IMR-90 (cell line): ENCODE measurements at regions not wholly inside any gene's neighbourhood (a gene's known extent, or its start where the extent isn't known, plus 50 kb on each side); places are given as distances from the start of the nearest gene placed in this dataset.

Source experiments
- ATAC-seq: fragments of 200-7000 bp; cut with Tn5 transposase; 2 replicates; pipeline ENCODE4 v1.9.1; 2020; ENCODE audit warnings: low read depth, mild to moderate bottlenecking, moderate library complexity
- BruUV-seq: library from RNA; stranded (reverse); fragments of 400-500 nt; replicated peaks from 2 replicates; lab custom pipeline; 2021; lab: Mats Ljungman, UMichigan
- CTCF ChIA-PET: fragments of 300-600 bp; formaldehyde crosslinking; extraction: SDS; loops from one replicate; lab custom pipeline; 2021; ENCODE audit warnings: antibody characterized with exemption; lab: Yijun Ruan, JAX
- POLR2A ChIA-PET: fragments of 300-600 bp; sonication (Branson Sonifier 250); formaldehyde crosslinking; loops from one replicate; lab custom pipeline; 2022; ENCODE audit warnings: antibody characterized with exemption; ENCODE audit not compliant: unreplicated experiment; lab: Charles Lee
- DNase-seq: peaks from one replicate; pipeline ENCODE4 v3.0.0; 2013
- H2AFZ ChIP-seq: replicated peaks from 2 replicates; pipeline ENCODE3; 2013; ENCODE audit warnings: low read length, mild to moderate bottlenecking; ENCODE audit not compliant: poor library complexity
- H2AK5ac ChIP-seq: 2 replicates; pipeline ENCODE4 v1.6.1; 2013; ENCODE audit warnings: low read depth, low read length, inconsistent platforms
- H2AK9ac ChIP-seq: replicated peaks from 2 replicates; pipeline ENCODE3; 2013; ENCODE audit warnings: mild to moderate bottlenecking, low read depth, low read length, moderate library complexity; ENCODE audit not compliant: poor library complexity
- H2BK120ac ChIP-seq: 2 replicates; pipeline ENCODE4 v1.6.1; 2013; ENCODE audit warnings: low read depth, low read length, inconsistent platforms
- H2BK15ac ChIP-seq: 3 replicates; pipeline ENCODE4 v1.6.1; 2013; ENCODE audit warnings: low read depth, low read length, inconsistent platforms
- H2BK20ac ChIP-seq: 2 replicates; pipeline ENCODE4 v1.6.1; 2013; ENCODE audit warnings: low read depth, mild to moderate bottlenecking, inconsistent platforms, low read length, moderate library complexity
- H2BK5ac ChIP-seq: 2 replicates; pipeline ENCODE4 v1.6.1; 2013; ENCODE audit warnings: mild to moderate bottlenecking, low read depth, low read length, inconsistent platforms; ENCODE audit not compliant: poor library complexity, severe bottlenecking
- H3K14ac ChIP-seq: replicated peaks from 2 replicates; pipeline ENCODE4 v1.6.1; 2013; ENCODE audit warnings: low read depth, low read length, inconsistent platforms
- H3K18ac ChIP-seq: 2 replicates; pipeline ENCODE4 v1.6.1; 2013; ENCODE audit warnings: low read depth, low read length, control low read depth
- H3K23ac ChIP-seq: 2 replicates; pipeline ENCODE4 v1.6.1; 2013; ENCODE audit warnings: low read depth, low read length, inconsistent platforms
- H3K27ac ChIP-seq: 2 replicates; pipeline ENCODE4 v1.5.1; 2013; ENCODE audit warnings: mild to moderate bottlenecking, control low read depth, low read length; ENCODE audit not compliant: insufficient read depth
- H3K27me3 ChIP-seq: 2 replicates; pipeline ENCODE4 v1.6.1; 2013; ENCODE audit warnings: low read length; ENCODE audit not compliant: control insufficient read depth, insufficient read depth
- H3K36me3 ChIP-seq: 2 replicates; pipeline ENCODE4 v1.6.1; 2013; ENCODE audit warnings: low read length, mixed read lengths; ENCODE audit not compliant: control insufficient read depth, insufficient read depth
- H3K4ac ChIP-seq: 2 replicates; pipeline ENCODE4 v1.6.1; 2013; ENCODE audit warnings: low read depth, low read length, inconsistent platforms
- H3K4me1 ChIP-seq: 2 replicates; pipeline ENCODE4 v1.6.1; 2013; ENCODE audit warnings: low read length, mixed read lengths; ENCODE audit not compliant: control insufficient read depth, insufficient read depth
- H3K4me2 ChIP-seq: 2 replicates; pipeline ENCODE4 v1.6.1; 2013; ENCODE audit warnings: low read depth, mild to moderate bottlenecking, control low read depth, low read length, moderate library complexity
- H3K4me3 ChIP-seq: 2 replicates; pipeline ENCODE4 v1.5.1; 2013; ENCODE audit warnings: low read depth, mild to moderate bottlenecking, control low read depth, low read length, moderate library complexity; ENCODE audit not compliant: insufficient read depth
- H3K56ac ChIP-seq: 2 replicates; pipeline ENCODE4 v1.6.1; 2013; ENCODE audit warnings: low read length, inconsistent platforms; ENCODE audit not compliant: insufficient read depth; ENCODE audit errors: extremely low read depth
- H3K79me1 ChIP-seq, 2 experiments: 2 replicates each; pipeline ENCODE4 v1.6.1; 2013; ENCODE audit warnings: low read length in 2 of 2, inconsistent platforms in 1 of 2, low read depth in 1 of 2
- H3K9ac ChIP-seq: 2 replicates; pipeline ENCODE4 v1.6.1; 2013; ENCODE audit warnings: low read depth, low read length, control low read depth
- H3K9me1 ChIP-seq: 2 replicates; pipeline ENCODE4 v1.6.1; 2013; ENCODE audit warnings: low read length, inconsistent platforms; ENCODE audit not compliant: insufficient read depth
- H3K9me3 ChIP-seq: 2 replicates; pipeline ENCODE4 v1.6.1; 2013; ENCODE audit warnings: low read length; ENCODE audit not compliant: control insufficient read depth, insufficient read depth
- H4K20me1 ChIP-seq: 2 replicates; pipeline ENCODE4 v1.6.1; 2013; ENCODE audit warnings: low read length, inconsistent platforms; ENCODE audit not compliant: insufficient read depth
- H4K5ac ChIP-seq: 2 replicates; pipeline ENCODE4 v1.6.1; 2013; ENCODE audit warnings: mild to moderate bottlenecking, low read depth, low read length, control low read depth
- H4K8ac ChIP-seq, 2 experiments: 2 replicates each; pipeline ENCODE4 v1.6.1; 2013; ENCODE audit warnings: low read depth in 2 of 2, low read length in 2 of 2, control low read depth in 1 of 2, inconsistent platforms in 1 of 2
- H4K91ac ChIP-seq: 2 replicates; pipeline ENCODE4 v1.6.1; 2013; ENCODE audit warnings: low read depth, low read length, inconsistent platforms; ENCODE audit not compliant: insufficient read depth
- BHLHE40 ChIP-seq: fragments of 150-350 bp; IDR thresholded peaks from 2 replicates; pipeline ENCODE4 v1.6.1; 2016; ENCODE audit warnings: mild to moderate bottlenecking, low read depth, low read length
- CHD1 ChIP-seq: IDR thresholded peaks from 2 replicates; pipeline ENCODE4 v1.6.1; 2012; ENCODE audit warnings: low read depth, low read length, improper control_type of control experiment
- CTCF ChIP-seq: conservative IDR thresholded peaks from 2 replicates; pipeline ENCODE4 v1.5.1; 2012; ENCODE audit warnings: mild to moderate bottlenecking, low read depth, low read length, improper control_type of control experiment
- FOS ChIP-seq: fragments of 150-350 bp; IDR thresholded peaks from 2 replicates; pipeline ENCODE4 v1.6.1; 2016; ENCODE audit warnings: low read depth, low read length
- MAZ ChIP-seq: IDR thresholded peaks from 2 replicates; pipeline ENCODE4 v1.6.1; 2012; ENCODE audit warnings: low read depth, mild to moderate bottlenecking, low read length, improper control_type of control experiment, moderate library complexity, borderline replicate concordance
- MXI1 ChIP-seq: IDR thresholded peaks from 2 replicates; pipeline ENCODE4 v1.6.1; 2012; ENCODE audit warnings: low read depth, mild to moderate bottlenecking, low read length, moderate library complexity, borderline replicate concordance
- NFE2L2 ChIP-seq: fragments of 150-350 bp; IDR thresholded peaks from 2 replicates; pipeline ENCODE4 v1.6.1; 2016; ENCODE audit warnings: low read depth, mild to moderate bottlenecking, low read length
- RAD21 ChIP-seq: IDR thresholded peaks from 2 replicates; pipeline ENCODE4 v1.6.1; 2012; ENCODE audit warnings: low read length, improper control_type of control experiment
- RFX5 ChIP-seq: IDR thresholded peaks from 2 replicates; pipeline ENCODE4 v1.8.0; 2012; ENCODE audit warnings: low read depth, mild to moderate bottlenecking, low read length, moderate library complexity
- SMC3 ChIP-seq: fragments of 150-350 bp; IDR thresholded peaks from 2 replicates; pipeline ENCODE4 v1.6.1; 2016; ENCODE audit warnings: low read depth, mild to moderate bottlenecking, antibody characterized with exemption, low read length, moderate library complexity
- USF2 ChIP-seq: fragments of 150-350 bp; IDR thresholded peaks from 2 replicates; pipeline ENCODE4 v1.6.1; 2017; ENCODE audit warnings: mild to moderate bottlenecking, antibody characterized with exemption, low read length, low read depth
- WGBS, 2 experiments: methylation state at CpG; one replicate each; pipeline versions ENCODE4 v1.1.5 to v1.1.7; 2013; ENCODE audit warnings: missing lambda C conversion rate in 2 of 2; ENCODE audit not compliant: insufficient read length in 1 of 2; ENCODE audit errors: extremely low coverage in 2 of 2; 5-methylcytosine and 5-hydroxymethylcytosine counted together
- dilution Hi-C: fragments of 300-500 bp; cut with HindIII; formaldehyde crosslinking; loops from one replicate; pipeline ENCODE4 v1.14.3; 2018; ENCODE audit warnings: low sequenced_read_pairs; ENCODE audit not compliant: unreplicated experiment
- in situ Hi-C: fragments of 300-500 bp; cut with MboI; formaldehyde crosslinking; loops from 3 replicates; pipeline ENCODE4 v1.14.3; 2019; ENCODE audit warnings: low sequenced_read_pairs, inconsistent platforms, mixed read lengths
- intact Hi-C: fragments of 100-400 bp; cut with micrococcal nuclease; formaldehyde crosslinking; loops from 2 replicates; pipeline ENCODE4 v1.10.0; 2022
- TF ChIP-seq, protein P1 (sequence below): fragments of 150-350 bp; IDR thresholded peaks from 2 replicates; pipeline ENCODE4 v1.6.1; 2016; ENCODE audit warnings: low read depth, mild to moderate bottlenecking, low read length, moderate library complexity, borderline replicate concordance

DNA sequence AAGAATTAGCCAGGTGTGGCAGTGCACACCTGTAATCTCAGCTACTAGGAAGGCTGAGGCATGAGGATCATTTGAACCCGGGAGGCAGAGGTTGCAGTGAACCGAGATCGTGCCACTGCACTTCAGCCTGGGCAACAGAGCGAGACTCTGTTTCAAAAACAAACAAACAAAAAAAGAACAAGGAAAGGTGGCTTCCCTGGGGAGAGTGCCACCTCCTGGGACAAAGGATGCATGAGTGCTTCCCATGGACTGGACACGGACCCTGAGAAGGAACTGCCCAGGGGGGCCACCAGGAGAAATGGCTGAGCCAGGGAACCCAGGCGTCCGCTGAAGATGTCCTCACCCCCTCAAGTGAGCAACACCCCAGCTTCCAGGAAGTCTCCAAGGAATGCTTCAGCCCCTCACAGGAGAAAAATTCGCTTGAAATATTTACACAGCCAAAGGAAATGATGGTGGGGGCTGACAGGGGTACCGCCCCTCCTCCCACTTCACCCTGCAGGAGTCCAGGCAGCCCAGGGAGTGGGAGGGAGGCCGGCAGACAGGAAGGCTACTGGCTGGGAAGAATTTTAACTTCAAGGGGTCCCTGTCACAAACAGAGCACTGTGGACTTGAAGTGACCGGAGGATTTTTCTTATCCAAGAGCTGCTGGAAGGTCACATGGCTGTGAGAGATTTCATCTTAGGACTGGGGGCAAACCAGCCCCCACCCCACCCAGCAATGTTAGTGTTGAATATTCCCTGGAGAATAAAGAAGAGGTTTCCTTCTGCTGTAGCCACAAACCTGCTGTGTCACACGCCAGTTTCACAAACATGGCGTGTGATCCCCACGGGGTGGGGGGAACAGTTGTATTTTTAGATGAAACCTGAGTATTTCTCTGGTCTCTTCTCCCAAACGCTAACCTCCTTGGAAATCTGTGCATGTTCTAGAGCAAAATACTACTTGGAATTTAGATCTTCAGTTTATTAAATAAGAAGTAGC is 90.8 kb upstream of the SLC25A33 start:
- 0 out of 2 replicates have a peak overlapping the region, but pooled peaks have one; percentile 52 for H3K14ac ChIP-seq
- in situ Hi-C loops: no loop called here
- peak overlapping the region; percentile 13; the same call in 1 of the 2 replicates for H3K4me2 ChIP-seq
- no peak overlapping the region for H4K5ac ChIP-seq
- H4K91ac ChIP-seq: no peak overlapping the region
- no peak overlapping the region for H3K56ac ChIP-seq
- no peaks in the 10 kb centered on the region for H3K36me3 ChIP-seq
- H3K9me3 ChIP-seq: no peaks in the 10 kb centered on the region
- no peak overlapping the region for H2AK5ac ChIP-seq
- 40% methylated on average over 1 of the region's 15 CpGs; no CpG with 5 or more reads in 1 of the 2 experiments for WGBS, 2 experiments
- H3K9ac ChIP-seq: no peak overlapping the region
- H3K4me1 ChIP-seq: peaks cover 18% of the 10 kb centered on the region
- DNase-seq (peak; percentile 23), ATAC-seq (peak; percentile 9; the same call in 1 of the 2 replicates)
- peak overlapping the region; percentile 69; the same call in 1 of the 2 replicates for H3K23ac ChIP-seq
- dilution Hi-C loops: no loop called here
- H2BK15ac ChIP-seq: peak overlapping the region; percentile 35; the same call in 1 of the 3 replicates
- POLR2A ChIA-PET: interaction anchor here (0.6 kb wide), 1 partner anchor 153 kb away, joined by 5 read pairs; no protein-coding TSS in a partner anchor
- peak overlapping the region; percentile 30 for H3K4ac ChIP-seq
- peaks cover 17% of the 10 kb centered on the region for H3K9me1 ChIP-seq
- H2BK20ac ChIP-seq: peak overlapping the region; percentile 33; the same call in 1 of the 2 replicates
- peak overlapping the region in 1 of 2 experiments; percentile 74; a peak in 1 of 4 replicates for H4K8ac ChIP-seq
- no TSS peak for BruUV-seq
- H2AK9ac ChIP-seq: no peak overlapping the region
- TF ChIP-seq RAD21 (peak; percentile 23; the same call in 1 of the 2 replicates), MAZ (no peak), RFX5 (no peak), SMC3 (no peak), NFE2L2 (0 out of 2 replicates have a peak, but pooled peaks have one; percentile 35), FOS (no peak), CHD1 (no peak), BHLHE40 (no peak), USF2 (no peak), MXI1 (no peak), CTCF (peak; percentile 33; the same call in 1 of the 2 replicates)
- TF ChIP-seq, protein P1, sequence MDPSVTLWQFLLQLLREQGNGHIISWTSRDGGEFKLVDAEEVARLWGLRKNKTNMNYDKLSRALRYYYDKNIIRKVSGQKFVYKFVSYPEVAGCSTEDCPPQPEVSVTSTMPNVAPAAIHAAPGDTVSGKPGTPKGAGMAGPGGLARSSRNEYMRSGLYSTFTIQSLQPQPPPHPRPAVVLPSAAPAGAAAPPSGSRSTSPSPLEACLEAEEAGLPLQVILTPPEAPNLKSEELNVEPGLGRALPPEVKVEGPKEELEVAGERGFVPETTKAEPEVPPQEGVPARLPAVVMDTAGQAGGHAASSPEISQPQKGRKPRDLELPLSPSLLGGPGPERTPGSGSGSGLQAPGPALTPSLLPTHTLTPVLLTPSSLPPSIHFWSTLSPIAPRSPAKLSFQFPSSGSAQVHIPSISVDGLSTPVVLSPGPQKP: no peak
- peak overlapping the region; percentile 78 for H2AFZ ChIP-seq
- H2BK5ac ChIP-seq: no peak overlapping the region
- H2BK120ac ChIP-seq: peak overlapping the region; percentile 72
- intact Hi-C loops: no loop called here
- no peak overlapping the region for H3K4me3 ChIP-seq
- H3K27me3 ChIP-seq: no peaks in the 10 kb centered on the region
- no peaks in the 10 kb centered on the region for H3K79me1 ChIP-seq
- CTCF ChIA-PET: interaction anchor here (1.0 to 1.4 kb wide), 2 partner anchors 10 to 182 kb away, joined by 3 to 5 read pairs; no protein-coding TSS in a partner anchor
- no peak overlapping the region for H3K18ac ChIP-seq
- no peaks in the 10 kb centered on the region for H4K20me1 ChIP-seq
- H3K27ac ChIP-seq: no peak overlapping the region
